ENCODE measurements at regions not wholly inside any gene's neighbourhood (a gene's known extent, or its start where the extent isn't known, plus 50 kb on each side); places are given as distances from the start of the nearest gene placed in this dataset.
A peak's percentile ranks its signal among the peaks of the same experiment; 100 is the strongest.

GRCh38 chr15:91472316-91472756 is 372.3 kb downstream of the SV2B start:
- FAIRE-seq = no peak
- TF ChIP-seq, protein P1, sequence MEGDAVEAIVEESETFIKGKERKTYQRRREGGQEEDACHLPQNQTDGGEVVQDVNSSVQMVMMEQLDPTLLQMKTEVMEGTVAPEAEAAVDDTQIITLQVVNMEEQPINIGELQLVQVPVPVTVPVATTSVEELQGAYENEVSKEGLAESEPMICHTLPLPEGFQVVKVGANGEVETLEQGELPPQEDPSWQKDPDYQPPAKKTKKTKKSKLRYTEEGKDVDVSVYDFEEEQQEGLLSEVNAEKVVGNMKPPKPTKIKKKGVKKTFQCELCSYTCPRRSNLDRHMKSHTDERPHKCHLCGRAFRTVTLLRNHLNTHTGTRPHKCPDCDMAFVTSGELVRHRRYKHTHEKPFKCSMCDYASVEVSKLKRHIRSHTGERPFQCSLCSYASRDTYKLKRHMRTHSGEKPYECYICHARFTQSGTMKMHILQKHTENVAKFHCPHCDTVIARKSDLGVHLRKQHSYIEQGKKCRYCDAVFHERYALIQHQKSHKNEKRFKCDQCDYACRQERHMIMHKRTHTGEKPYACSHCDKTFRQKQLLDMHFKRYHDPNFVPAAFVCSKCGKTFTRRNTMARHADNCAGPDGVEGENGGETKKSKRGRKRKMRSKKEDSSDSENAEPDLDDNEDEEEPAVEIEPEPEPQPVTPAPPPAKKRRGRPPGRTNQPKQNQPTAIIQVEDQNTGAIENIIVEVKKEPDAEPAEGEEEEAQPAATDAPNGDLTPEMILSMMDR (IDR thresholded peaks at IDR 0.05; ENCODE audit: insufficient read depth, missing control alignments) = no peak
- no peak for DNase-seq (ENCODE audit: insufficient read length, low spot score)

- no peak for DNase-seq (ENCODE audit: insufficient read length, low spot score)
- no peak for FAIRE-seq
- TF ChIP-seq, protein P1 (IDR thresholded peaks at IDR 0.05; ENCODE audit: insufficient read depth, missing control alignments) = no peak
Measured at GRCh38 chr15:91473894-91474545, 374.0 kb downstream of the SV2B start.

DNA sequence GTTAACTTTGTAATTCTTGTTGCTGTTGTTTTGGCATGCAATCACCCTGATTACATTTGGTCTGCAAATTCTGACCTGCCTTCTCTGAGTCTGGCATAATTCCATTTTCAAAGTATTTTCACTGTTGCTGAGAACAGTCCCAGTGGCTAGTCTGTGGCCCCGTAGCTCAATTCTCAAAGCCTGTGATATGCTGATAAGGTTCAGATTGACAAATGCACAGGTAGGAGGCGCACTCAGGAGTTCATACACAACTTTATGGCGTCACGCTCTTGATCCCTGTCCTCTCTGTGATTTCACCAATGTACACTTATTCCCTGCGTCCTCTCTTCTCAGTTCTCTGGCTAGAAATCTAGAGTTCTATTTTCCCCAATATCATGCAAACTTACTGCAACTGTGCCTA is 376.6 kb upstream of the SLCO3A1 start:
- DNase-seq (ENCODE audit: insufficient read length, low spot score) (no peak), FAIRE-seq (no peak)
- TF ChIP-seq, protein P1 (IDR thresholded peaks at IDR 0.05; ENCODE audit: insufficient read depth, missing control alignments) = no peak

- DNase-seq (ENCODE audit: insufficient read length, low spot score) = no peak
- TF ChIP-seq, protein P1 (IDR thresholded peaks at IDR 0.05; ENCODE audit: insufficient read depth, missing control alignments) = no peak
- no peak for FAIRE-seq
Measured at GRCh38 chr15:91478717-91479191, 374.8 kb upstream of the SLCO3A1 start.

- TF ChIP-seq, protein P1 (IDR thresholded peaks at IDR 0.05; ENCODE audit: insufficient read depth, missing control alignments) = no peak
- FAIRE-seq = no peak
- no peak for DNase-seq (ENCODE audit: insufficient read length, low spot score)
Measured at GRCh38 chr15:91480426-91480825, 373.1 kb upstream of the SLCO3A1 start.

- TF ChIP-seq, protein P1 (IDR thresholded peaks at IDR 0.05; ENCODE audit: insufficient read depth, missing control alignments) = no peak
- FAIRE-seq = no peak
- DNase-seq (ENCODE audit: insufficient read length, low spot score) = no peak
Measured at GRCh38 chr15:91482799-91483198, 370.7 kb upstream of the SLCO3A1 start.

DNA sequence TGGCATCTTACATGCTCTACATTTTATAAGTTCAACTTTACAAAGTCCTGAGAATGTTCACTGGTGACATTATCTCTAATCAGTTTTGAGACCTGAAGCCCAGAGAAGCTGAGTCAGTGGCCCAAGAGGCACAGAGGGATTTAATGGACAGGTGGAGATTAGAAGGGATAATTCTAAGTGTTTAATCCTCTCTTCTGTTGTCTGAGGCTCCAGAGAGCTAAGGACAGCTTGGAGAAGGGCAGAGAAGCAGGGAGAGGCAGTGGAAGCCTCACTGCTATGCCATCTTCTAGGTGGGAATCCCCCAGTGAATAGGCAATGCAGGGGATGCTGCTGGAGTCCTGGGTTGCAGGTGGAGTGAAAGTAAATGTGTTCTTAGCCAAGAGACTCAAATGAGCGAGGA is 369.4 kb upstream of the SLCO3A1 start:
- DNase-seq (ENCODE audit: insufficient read length, low spot score) = no peak
- peak; percentile 98 for FAIRE-seq
- TF ChIP-seq, protein P1 (IDR thresholded peaks at IDR 0.05; ENCODE audit: insufficient read depth, missing control alignments) = no peak

Data from D721Med (cell line).